GM08714 (cell line): ENCODE measurements at regions not wholly inside any gene's neighbourhood (a gene's known extent, or its start where the extent isn't known, plus 50 kb on each side); places are given as distances from the start of the nearest gene placed in this dataset.
"Not testable (repeated sequence)": the region's sequence is repeated elsewhere in the genome, so short reads cannot be mapped to it uniquely, and the experiment has no call there.

Source experiments
- H3K4me3 ChIP-seq: fragments of 200-500 bp; sonication (Bioruptor generic); 2 replicates; pipeline ENCODE4 v1.5.1; 2014; ENCODE audit warnings: mild to moderate bottlenecking, low read length, inconsistent platforms
- ZNF274 ChIP-seq: IDR thresholded peaks from 2 replicates; pipeline ENCODE4 v1.6.1; 2012; ENCODE audit warnings: mild to moderate bottlenecking, low read depth, low read length

- no peak overlapping the region for H3K4me3 ChIP-seq
- no peak for TF ChIP-seq ZNF274
These were observed 126.9 kb upstream of the ZBED5 start for GRCh38 chr11:10984742-10985141.

DNA sequence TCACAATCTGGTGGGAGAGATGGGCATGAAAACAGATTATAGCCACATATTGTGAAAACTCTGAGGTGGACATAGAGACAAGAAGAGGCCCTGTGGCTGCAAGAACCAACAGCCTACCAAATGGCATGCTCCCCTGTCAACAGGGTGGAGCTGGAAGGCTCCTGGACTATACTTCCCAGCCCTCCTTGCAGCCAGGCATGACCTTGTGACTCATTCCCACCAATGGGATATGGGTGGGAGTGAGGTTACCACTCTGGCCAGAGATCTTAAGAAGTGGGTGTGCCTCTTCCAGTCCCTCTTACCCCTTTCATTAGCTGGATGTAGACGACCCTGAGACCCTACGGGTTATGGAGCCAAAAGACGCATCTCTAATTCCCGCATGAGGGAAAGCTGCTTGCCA lies 126.4 kb upstream of the ZBED5 start:
- no peak for TF ChIP-seq ZNF274

DNA sequence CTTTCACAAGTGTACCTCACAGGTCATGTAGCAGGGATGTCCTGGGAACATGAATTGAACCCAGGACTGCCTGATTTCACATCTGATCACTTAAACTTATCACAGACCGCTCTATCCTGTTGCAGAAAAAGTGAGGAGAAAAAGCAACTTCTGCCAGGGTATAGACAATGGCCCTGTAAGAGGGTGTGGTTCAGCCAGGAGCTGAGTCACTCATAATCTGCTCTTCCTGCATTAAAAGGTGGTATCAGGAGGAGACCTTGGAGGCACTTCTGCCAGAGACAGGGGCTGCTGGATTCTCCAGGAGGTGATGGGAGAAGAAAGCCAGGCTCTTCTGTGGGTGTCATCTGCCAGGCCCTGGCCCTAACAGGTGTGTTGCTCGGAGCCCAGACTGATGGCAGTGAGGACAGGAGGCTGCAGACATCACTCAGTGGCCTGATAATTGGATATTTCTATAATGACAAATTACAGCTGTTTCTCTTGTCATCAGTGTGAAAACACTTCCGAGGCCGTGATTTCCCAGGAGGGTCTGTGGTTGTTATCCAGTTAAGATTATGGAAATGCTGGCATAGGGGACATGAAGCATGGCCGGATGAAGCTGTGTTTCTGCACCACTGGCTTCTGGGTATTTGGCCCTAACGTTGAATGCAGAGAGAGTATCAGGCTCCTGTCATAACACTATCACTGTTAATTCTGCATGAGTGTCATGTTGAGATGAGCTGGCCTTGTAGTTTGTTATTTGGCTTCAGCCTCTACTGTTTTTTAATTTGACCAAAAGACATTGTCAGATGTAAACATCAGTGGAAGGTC lies 125.1 kb upstream of the ZBED5 start:
- H3K4me3 ChIP-seq, result no peak overlapping the region
- no peak for TF ChIP-seq ZNF274

More for the DNA sequence above, 126.4 kb upstream of the ZBED5 start:
- no peak overlapping the region for H3K4me3 ChIP-seq

DNA sequence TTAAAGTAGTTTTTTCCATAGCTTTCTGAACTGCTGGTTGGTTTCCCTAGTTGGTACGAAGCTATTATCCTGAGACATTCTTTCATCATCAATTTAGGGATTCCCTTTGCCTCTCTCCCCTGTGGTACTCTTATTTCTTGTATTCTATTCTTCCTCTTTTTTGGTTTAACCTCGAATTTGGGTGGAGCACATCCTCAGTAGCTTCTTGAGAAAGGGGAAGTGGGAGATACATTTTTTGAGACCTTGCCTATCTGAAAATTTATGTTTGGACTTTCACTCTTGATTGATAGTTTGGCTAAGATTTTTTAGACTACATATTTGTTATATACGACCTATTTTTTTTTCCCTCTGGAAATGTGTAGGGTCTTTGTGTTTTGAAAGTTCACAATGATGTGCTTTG lies 121.7 kb upstream of the ZBED5 start:
- no peak for TF ChIP-seq ZNF274
- H3K4me3 ChIP-seq, result no peak overlapping the region

GRCh38 chr11:10978198-10978597 lies 120.3 kb upstream of the ZBED5 start:
- TF ChIP-seq ZNF274, result no peak
- H3K4me3 ChIP-seq, result no peak overlapping the region

DNA sequence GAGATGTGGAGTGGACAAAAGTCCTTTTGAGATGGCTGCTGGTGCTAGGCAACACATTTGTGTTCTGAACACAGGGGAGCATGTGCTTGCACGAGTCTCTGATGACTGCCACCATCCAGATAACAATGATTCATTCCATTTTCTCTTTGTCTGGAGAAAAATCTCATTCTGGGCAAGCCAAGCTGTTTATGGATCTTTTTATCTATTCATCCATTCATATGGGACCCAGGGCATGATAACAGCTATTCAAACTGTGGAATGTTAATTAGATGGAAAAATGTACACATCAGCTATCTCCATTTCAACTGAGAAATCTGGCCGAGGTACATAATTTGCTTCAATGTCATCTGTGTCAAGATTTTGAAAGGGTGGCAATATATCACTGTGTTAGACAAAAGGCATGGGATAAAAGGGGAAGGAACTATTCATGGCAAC lies 117.5 kb upstream of the ZBED5 start:
- no peak for TF ChIP-seq ZNF274
- H3K4me3 ChIP-seq, result no peak overlapping the region

GRCh38 chr11:10973416-10973815 lies 115.6 kb upstream of the ZBED5 start:
- H3K4me3 ChIP-seq, result no peak overlapping the region
- no peak for TF ChIP-seq ZNF274

DNA sequence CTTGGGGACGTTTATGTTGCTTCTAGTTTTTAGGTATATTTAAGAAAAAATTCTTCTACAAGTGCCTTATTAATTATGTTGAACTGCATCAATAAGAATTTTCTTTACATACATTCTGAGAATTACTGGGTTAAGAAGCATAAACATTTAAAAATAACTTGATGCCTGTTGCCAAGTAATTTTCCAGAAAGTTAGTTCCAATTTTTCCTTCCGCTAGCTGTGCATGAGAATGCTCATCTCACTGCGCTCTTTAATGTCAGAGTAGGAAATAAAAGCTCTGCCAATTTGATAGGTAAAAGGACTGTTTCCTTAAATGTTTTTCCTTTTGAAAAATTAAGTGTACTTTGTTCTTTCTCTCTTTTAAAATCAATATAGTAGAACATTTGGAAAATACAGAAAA lies 113.1 kb upstream of the ZBED5 start:
- no peak for TF ChIP-seq ZNF274
- no peak overlapping the region for H3K4me3 ChIP-seq

GRCh38 chr11:10969387-10969786 lies 111.5 kb upstream of the ZBED5 start:
- TF ChIP-seq ZNF274, result no peak
- no peak overlapping the region for H3K4me3 ChIP-seq

DNA sequence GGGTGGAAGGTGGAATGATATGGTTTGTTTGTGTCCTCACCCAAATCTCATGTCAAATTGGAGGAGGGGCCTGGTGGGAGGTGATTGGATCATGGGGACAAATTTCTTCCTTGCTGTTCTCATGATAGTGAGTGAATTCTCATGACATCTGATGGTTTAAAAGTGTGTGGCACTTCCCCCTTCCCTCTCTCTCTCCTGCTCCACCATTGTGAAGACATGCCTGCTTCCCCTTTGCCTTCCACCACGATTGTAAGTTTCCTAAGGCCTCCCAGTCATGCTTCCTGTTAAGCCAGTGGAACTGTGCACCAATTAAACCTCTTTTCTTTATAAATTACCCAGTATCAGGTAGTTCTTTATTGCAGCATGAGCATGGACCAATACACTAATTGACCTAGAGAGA lies 99.0 kb upstream of the ZBED5 start:
- H3K4me3 ChIP-seq, result not testable (repeated sequence)

GRCh38 chr11:10955616-10956015 lies 97.8 kb upstream of the ZBED5 start:
- no peak for TF ChIP-seq ZNF274
- no peak overlapping the region for H3K4me3 ChIP-seq

GRCh38 chr11:10954184-10954583 lies 96.3 kb upstream of the ZBED5 start:
- TF ChIP-seq ZNF274, result no peak
- H3K4me3 ChIP-seq, result no peak overlapping the region

GRCh38 chr11:10952872-10953271 lies 95.0 kb upstream of the ZBED5 start:
- H3K4me3 ChIP-seq, result no peak overlapping the region
- no peak for TF ChIP-seq ZNF274

GRCh38 chr11:10947935-10948334 lies 90.1 kb upstream of the ZBED5 start:
- not testable (repeated sequence) for H3K4me3 ChIP-seq

GRCh38 chr11:10946072-10946471 lies 88.2 kb upstream of the ZBED5 start:
- no peak for TF ChIP-seq ZNF274
- no peak overlapping the region for H3K4me3 ChIP-seq

DNA sequence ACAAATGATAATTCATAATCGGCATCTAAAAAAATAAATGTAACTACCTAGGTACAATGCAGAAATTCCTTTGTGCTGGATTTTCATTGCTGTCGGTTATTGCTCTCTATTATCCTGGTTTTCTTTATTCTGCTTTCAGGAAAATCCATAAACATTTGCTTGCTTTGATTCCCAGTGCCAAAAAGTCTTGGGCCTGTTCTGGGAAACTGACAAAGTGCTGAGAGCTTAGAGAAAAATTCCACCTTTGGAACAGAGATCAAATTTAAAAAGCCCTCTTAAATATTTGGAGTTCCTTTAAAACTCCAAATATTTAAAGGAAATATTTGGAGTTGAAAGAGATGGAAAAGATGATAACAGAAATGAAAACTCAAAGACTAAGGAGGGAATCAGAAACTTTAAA lies 87.3 kb upstream of the ZBED5 start:
- H3K4me3 ChIP-seq, result no peak overlapping the region
- no peak for TF ChIP-seq ZNF274

DNA sequence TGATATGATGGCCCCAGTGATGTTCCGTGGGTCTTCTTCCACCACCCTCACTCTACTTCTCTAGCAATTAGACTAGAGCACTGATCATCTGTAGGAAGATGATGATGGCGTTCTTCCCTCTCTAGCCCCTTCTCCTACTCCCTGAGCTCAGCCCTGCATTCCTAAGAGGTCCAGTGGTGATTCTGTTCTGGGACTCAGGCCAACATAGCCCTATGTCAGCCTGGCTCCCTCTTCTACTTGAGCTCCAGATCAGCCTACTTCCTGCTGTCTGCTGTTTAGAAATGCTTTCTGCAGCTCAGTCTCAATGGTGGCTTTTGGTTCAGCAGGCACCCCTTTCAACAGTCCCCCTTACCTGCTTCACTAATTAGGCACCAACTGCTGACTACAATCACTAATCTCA lies 86.1 kb upstream of the ZBED5 start:
- no peak overlapping the region for H3K4me3 ChIP-seq
- TF ChIP-seq ZNF274, result no peak
